ENCODE measurements at regions not wholly inside any gene's neighbourhood (a gene's known extent, or its start where the extent isn't known, plus 50 kb on each side); places are given as distances from the start of the nearest gene placed in this dataset.

GRCh38 chr1:82597649-82598048 is 796.9 kb downstream of the ADGRL2 start:
- Histone ChIP-seq H3K27ac (no peak overlapping the region), H2AFZ (no peak overlapping the region), H3K4me2 (ENCODE audit: low read length) (no peak overlapping the region), H3K9me3 (ENCODE audit: control insufficient read depth, low read length) (no peaks in the 10 kb centered on the region), H3K4me1 (no peaks in the 10 kb centered on the region), H3K4me3 (ENCODE audit: low read depth, low read length) (no peak overlapping the region), H3K27me3 (ENCODE audit: control insufficient read depth, insufficient read depth, low read length) (no peaks in the 10 kb centered on the region), H3K36me3 (ENCODE audit: control insufficient read depth, insufficient read depth, low read length) (no peaks in the 10 kb centered on the region), H3K79me2 (no peaks in the 10 kb centered on the region), H3K9ac (no peak overlapping the region)
- TF ChIP-seq, protein P1, sequence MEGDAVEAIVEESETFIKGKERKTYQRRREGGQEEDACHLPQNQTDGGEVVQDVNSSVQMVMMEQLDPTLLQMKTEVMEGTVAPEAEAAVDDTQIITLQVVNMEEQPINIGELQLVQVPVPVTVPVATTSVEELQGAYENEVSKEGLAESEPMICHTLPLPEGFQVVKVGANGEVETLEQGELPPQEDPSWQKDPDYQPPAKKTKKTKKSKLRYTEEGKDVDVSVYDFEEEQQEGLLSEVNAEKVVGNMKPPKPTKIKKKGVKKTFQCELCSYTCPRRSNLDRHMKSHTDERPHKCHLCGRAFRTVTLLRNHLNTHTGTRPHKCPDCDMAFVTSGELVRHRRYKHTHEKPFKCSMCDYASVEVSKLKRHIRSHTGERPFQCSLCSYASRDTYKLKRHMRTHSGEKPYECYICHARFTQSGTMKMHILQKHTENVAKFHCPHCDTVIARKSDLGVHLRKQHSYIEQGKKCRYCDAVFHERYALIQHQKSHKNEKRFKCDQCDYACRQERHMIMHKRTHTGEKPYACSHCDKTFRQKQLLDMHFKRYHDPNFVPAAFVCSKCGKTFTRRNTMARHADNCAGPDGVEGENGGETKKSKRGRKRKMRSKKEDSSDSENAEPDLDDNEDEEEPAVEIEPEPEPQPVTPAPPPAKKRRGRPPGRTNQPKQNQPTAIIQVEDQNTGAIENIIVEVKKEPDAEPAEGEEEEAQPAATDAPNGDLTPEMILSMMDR (IDR thresholded peaks at IDR 0.05): no peak

GRCh38 chr1:82597141-82597540 is 796.4 kb downstream of the ADGRL2 start:
- H3K36me3 ChIP-seq (ENCODE audit: control insufficient read depth, insufficient read depth, low read length): no peaks in the 10 kb centered on the region
- H3K79me2 ChIP-seq: no peaks in the 10 kb centered on the region
- H3K4me1 ChIP-seq: no peaks in the 10 kb centered on the region
- no peaks in the 10 kb centered on the region for H3K27me3 ChIP-seq (ENCODE audit: control insufficient read depth, insufficient read depth, low read length)
- TF ChIP-seq, protein P1 (IDR thresholded peaks at IDR 0.05): no peak
- H3K4me2 ChIP-seq (ENCODE audit: low read length): no peak overlapping the region
- H3K4me3 ChIP-seq (ENCODE audit: low read depth, low read length): no peak overlapping the region
- H2AFZ ChIP-seq: no peak overlapping the region
- H3K9me3 ChIP-seq (ENCODE audit: control insufficient read depth, low read length): no peaks in the 10 kb centered on the region
- no peak overlapping the region for H3K9ac ChIP-seq
- H3K27ac ChIP-seq: no peak overlapping the region

DNA sequence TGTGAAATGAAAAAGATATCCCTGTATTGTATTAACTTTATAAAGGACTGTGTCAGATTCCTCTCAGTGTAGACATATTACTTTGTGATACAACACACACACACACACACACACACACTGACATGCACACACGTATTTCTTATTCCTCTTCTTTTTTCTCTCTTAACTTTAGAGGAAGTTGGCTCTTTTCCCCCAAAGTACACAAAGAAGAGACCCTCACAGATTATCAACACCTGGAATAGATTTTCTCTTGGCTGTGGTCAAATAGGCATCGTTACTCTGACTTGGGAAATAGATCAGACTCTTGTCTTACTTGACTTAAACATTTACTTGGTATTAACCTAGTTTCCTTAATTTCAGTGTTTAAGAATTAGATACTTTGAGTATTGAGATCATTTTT is 792.8 kb downstream of the ADGRL2 start:
- Histone ChIP-seq H3K27ac (no peak overlapping the region), H3K9me3 (ENCODE audit: control insufficient read depth, low read length) (no peaks in the 10 kb centered on the region), H2AFZ (no peak overlapping the region), H3K4me2 (ENCODE audit: low read length) (no peak overlapping the region), H3K9ac (no peak overlapping the region), H3K4me1 (no peaks in the 10 kb centered on the region), H3K79me2 (no peaks in the 10 kb centered on the region), H3K27me3 (ENCODE audit: control insufficient read depth, insufficient read depth, low read length) (no peaks in the 10 kb centered on the region), H3K4me3 (ENCODE audit: low read depth, low read length) (no peak overlapping the region), H3K36me3 (ENCODE audit: control insufficient read depth, insufficient read depth, low read length) (no peaks in the 10 kb centered on the region)
- TF ChIP-seq, protein P1 (IDR thresholded peaks at IDR 0.05): no peak

DNA sequence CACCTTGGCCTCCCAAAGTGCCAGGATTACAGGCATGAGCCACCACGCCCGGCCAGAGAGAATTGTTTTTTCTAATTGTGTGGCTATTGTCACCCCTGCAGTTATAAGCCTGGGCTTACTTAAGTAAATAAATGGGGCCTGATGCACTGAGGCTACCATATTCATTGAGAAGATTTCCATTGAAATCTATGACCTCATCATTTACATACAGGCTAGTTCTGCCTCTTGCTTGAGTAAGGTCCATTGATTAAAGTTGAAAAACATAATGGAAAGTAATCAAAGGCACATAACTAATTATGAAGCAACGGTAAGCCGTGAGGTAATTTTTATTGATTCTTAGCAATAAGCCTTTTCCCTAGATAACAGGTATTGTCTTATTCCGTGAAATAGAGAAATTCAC is 788.9 kb downstream of the ADGRL2 start:
- Histone ChIP-seq H3K79me2 (no peaks in the 10 kb centered on the region), H2AFZ (no peak overlapping the region), H3K9me3 (ENCODE audit: control insufficient read depth, low read length) (no peaks in the 10 kb centered on the region), H3K9ac (no peak overlapping the region), H3K4me2 (ENCODE audit: low read length) (no peak overlapping the region), H3K4me1 (no peaks in the 10 kb centered on the region), H3K4me3 (ENCODE audit: low read depth, low read length) (no peak overlapping the region), H3K36me3 (ENCODE audit: control insufficient read depth, insufficient read depth, low read length) (no peaks in the 10 kb centered on the region), H3K27ac (no peak overlapping the region), H3K27me3 (ENCODE audit: control insufficient read depth, insufficient read depth, low read length) (no peaks in the 10 kb centered on the region)
- TF ChIP-seq, protein P1 (IDR thresholded peaks at IDR 0.05): no peak

- TF ChIP-seq, protein P1 (IDR thresholded peaks at IDR 0.05): no peak
- Histone ChIP-seq H3K36me3 (ENCODE audit: control insufficient read depth, insufficient read depth, low read length) (no peaks in the 10 kb centered on the region), H3K27ac (no peak overlapping the region), H3K9ac (no peak overlapping the region), H3K4me1 (no peaks in the 10 kb centered on the region), H3K4me2 (ENCODE audit: low read length) (no peak overlapping the region), H2AFZ (peak overlapping the region; percentile 2), H3K4me3 (ENCODE audit: low read depth, low read length) (no peak overlapping the region), H3K27me3 (ENCODE audit: control insufficient read depth, insufficient read depth, low read length) (no peaks in the 10 kb centered on the region), H3K9me3 (ENCODE audit: control insufficient read depth, low read length) (no peaks in the 10 kb centered on the region), H3K79me2 (no peaks in the 10 kb centered on the region)
Measured at GRCh38 chr1:82587371-82587770, 786.6 kb downstream of the ADGRL2 start.

All from parathyroid adenoma (tissue), 2 donors.